Lower leg skin (tissue), 3 donors: ENCODE measurements at regions not wholly inside any gene's neighbourhood (a gene's known extent, or its start where the extent isn't known, plus 50 kb on each side); places are given as distances from the start of the nearest gene placed in this dataset.

Experiments used
- CTCF ChIP-seq, 3 donors: fragments of 450-650 bp; IDR thresholded peaks; one replicate each; pipeline ENCODE4 v1.5.1; 2016; ENCODE audit warnings: antibody characterized with exemption in 3 of 3, mild to moderate bottlenecking in 3 of 3, moderate library complexity in 2 of 3
- POLR2A ChIP-seq, 2 donors: fragments of 450-650 bp; IDR thresholded peaks; one replicate each; pipeline ENCODE4 v1.6.1; 2016 to 2017; ENCODE audit warnings: antibody characterized with exemption in 2 of 2, mild to moderate bottlenecking in 1 of 2, moderate library complexity in 1 of 2

GRCh38 chr12:125259178-125259867 lies 194.1 kb downstream of the AACS start:
- TF ChIP-seq CTCF (IDR thresholded peaks at IDR 0.05) (no peak), POLR2A (IDR thresholded peaks at IDR 0.05) (no peak)
